Mammary epithelial cell (primary cell): ENCODE measurements at regions not wholly inside any gene's neighbourhood (a gene's known extent, or its start where the extent isn't known, plus 50 kb on each side); places are given as distances from the start of the nearest gene placed in this dataset.

Source experiments
- CTCF ChIP-seq, 2 donors: IDR thresholded peaks in 1 of 2; conservative IDR thresholded peaks in 1 of 2; 2 replicates each; pipeline ENCODE4 v1.5.1; 2011 to 2012; ENCODE audit warnings: inconsistent platforms in 2 of 2, low read length in 2 of 2, mild to moderate bottlenecking in 2 of 2, control low read depth in 1 of 2, low read depth in 1 of 2; ENCODE audit not compliant: insufficient read depth in 1 of 2; ENCODE audit errors: extremely low read depth in 1 of 2
- EZH2 ChIP-seq: IDR thresholded peaks from 2 replicates; pipeline ENCODE4 v1.6.1; 2012; ENCODE audit warnings: low read length, inconsistent platforms, borderline replicate concordance

DNA sequence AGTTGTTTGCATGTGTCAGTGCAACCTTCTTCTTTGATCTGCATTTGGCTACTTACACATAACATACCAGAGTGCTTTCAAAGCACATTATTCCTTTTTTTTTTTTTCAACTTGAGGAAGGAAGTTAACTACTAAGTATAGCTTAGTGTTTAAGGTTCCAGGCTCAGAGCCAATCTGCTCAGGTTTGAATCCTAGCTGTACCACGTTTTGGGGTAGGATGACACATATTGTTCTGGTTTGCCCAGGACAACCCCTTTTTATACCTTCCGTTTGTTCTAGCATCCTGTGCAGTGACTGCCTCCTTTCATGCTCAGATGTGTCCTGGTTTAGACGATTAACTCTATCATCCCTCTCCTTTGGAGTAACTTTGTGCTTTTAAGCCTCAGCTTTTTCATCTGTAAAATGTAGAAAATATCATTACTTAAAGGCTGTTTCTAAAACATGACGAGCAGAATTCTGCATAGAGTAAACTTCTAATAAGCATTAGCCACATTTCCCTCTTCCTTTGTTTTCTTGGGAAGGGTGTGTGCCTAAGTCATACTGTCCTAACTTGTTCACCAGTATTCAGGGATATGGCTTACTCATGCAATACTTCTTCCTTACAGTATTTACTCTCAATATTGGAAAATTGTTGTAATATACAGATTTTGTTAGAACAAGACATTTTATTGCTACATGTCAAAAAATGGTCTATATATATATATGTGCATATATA, 281.3 kb downstream of the C4orf33 start:
- TF ChIP-seq CTCF (conservative IDR thresholded peaks at IDR 0.05 in 1 of 2, IDR thresholded peaks at IDR 0.05 in 1 of 2; ENCODE audit: extremely low read depth in 1 of 2, insufficient read depth in 1 of 2, low read depth in 1 of 2, low read length in 2 of 2) (no peak), EZH2 (no peak)
